GM13977 (cell line): ENCODE measurements at regions not wholly inside any gene's neighbourhood (a gene's known extent, or its start where the extent isn't known, plus 50 kb on each side); places are given as distances from the start of the nearest gene placed in this dataset.

Source experiments
- DNase-seq: peaks from one replicate; pipeline ENCODE4 v3.0.0; 2012; ENCODE audit warnings: low spot score
- CTCF ChIP-seq: IDR thresholded peaks from 2 replicates; pipeline ENCODE4 v1.5.1; 2012; ENCODE audit warnings: mild to moderate bottlenecking, control low read depth; ENCODE audit not compliant: insufficient read depth; ENCODE audit errors: extremely low read depth, missing control alignments
- in situ Hi-C: fragments of 300-500 bp; cut with MboI; formaldehyde crosslinking; loops from one replicate; pipeline ENCODE4 v1.12.0; 2022; ENCODE audit warnings: low sequenced_read_pairs, low pct_unique_long_range_greater_than_20kb, mixed read lengths, inconsistent platforms; ENCODE audit not compliant: unreplicated experiment

GRCh38 chr7:45350896-45351295 lies 193.3 kb downstream of the RAMP3 start:
- no peak for DNase-seq
- in situ Hi-C loops, result no loop called here
- no peak for TF ChIP-seq CTCF

GRCh38 chr7:45358287-45358686 lies 200.7 kb downstream of the RAMP3 start:
- in situ Hi-C loops, result no loop called here
- TF ChIP-seq CTCF, result no peak
- no peak for DNase-seq

- in situ Hi-C loops, result no loop called here
- DNase-seq, result no peak
- TF ChIP-seq CTCF, result no peak
These were observed 201.7 kb downstream of the RAMP3 start for GRCh38 chr7:45359250-45359649.

- DNase-seq, result no peak
- in situ Hi-C loops, result no loop called here
- TF ChIP-seq CTCF, result no peak
These were observed 202.2 kb downstream of the RAMP3 start for GRCh38 chr7:45359776-45360175.

GRCh38 chr7:45363669-45364068 lies 206.1 kb downstream of the RAMP3 start:
- no peak for TF ChIP-seq CTCF
- no peak for DNase-seq
- in situ Hi-C loops, result no loop called here

- no peak for DNase-seq
- in situ Hi-C loops, result no loop called here
- no peak for TF ChIP-seq CTCF
These were observed 207.8 kb downstream of the RAMP3 start for GRCh38 chr7:45365341-45365740.

- in situ Hi-C loops, result no loop called here
- TF ChIP-seq CTCF, result no peak
- DNase-seq, result no peak
These were observed 207.7 kb upstream of the ADCY1 start for GRCh38 chr7:45366475-45366874.
